ENCODE measurements at regions not wholly inside any gene's neighbourhood (a gene's known extent, or its start where the extent isn't known, plus 50 kb on each side); places are given as distances from the start of the nearest gene placed in this dataset.
"Not testable (repeated sequence)": the region's sequence is repeated elsewhere in the genome, so short reads cannot be mapped to it uniquely, and the experiment has no call there.

GRCh38 chr7:12007576-12007975 is 175.6 kb upstream of the THSD7A start:
- DNase-seq: no peak

GRCh38 chr7:12013983-12014382 is 182.0 kb upstream of the THSD7A start:
- no peak for DNase-seq

GRCh38 chr7:12016439-12016838 is 184.4 kb upstream of the THSD7A start:
- no peak for DNase-seq

- DNase-seq: no peak
These were observed 185.0 kb upstream of the THSD7A start for GRCh38 chr7:12017046-12017445.

- not testable (repeated sequence) for DNase-seq
These were observed 189.1 kb upstream of the TMEM106B start for GRCh38 chr7:12022011-12022410.

GRCh38 chr7:12025246-12025645 is 185.8 kb upstream of the TMEM106B start:
- DNase-seq: no peak

- no peak for DNase-seq
These were observed 182.6 kb upstream of the TMEM106B start for GRCh38 chr7:12028508-12028907.

- DNase-seq: no peak
These were observed 181.0 kb upstream of the TMEM106B start for GRCh38 chr7:12030116-12030515.

- DNase-seq: no peak
These were observed 179.9 kb upstream of the TMEM106B start for GRCh38 chr7:12031186-12031585.

- DNase-seq: no peak
These were observed 179.5 kb upstream of the TMEM106B start for GRCh38 chr7:12031638-12032037.

GRCh38 chr7:12032146-12032545 is 178.9 kb upstream of the TMEM106B start:
- DNase-seq: no peak

- not testable (repeated sequence) for DNase-seq
These were observed 167.6 kb upstream of the TMEM106B start for GRCh38 chr7:12043457-12043856.

GRCh38 chr7:12052211-12052610 is 158.9 kb upstream of the TMEM106B start:
- no peak for DNase-seq

- no peak for DNase-seq
These were observed 157.5 kb upstream of the TMEM106B start for GRCh38 chr7:12053561-12053960.

GRCh38 chr7:12054830-12055229 is 156.3 kb upstream of the TMEM106B start:
- no peak for DNase-seq

GRCh38 chr7:12056381-12056780 is 154.7 kb upstream of the TMEM106B start:
- DNase-seq: no peak

- no peak for DNase-seq
These were observed 154.1 kb upstream of the TMEM106B start for GRCh38 chr7:12056977-12057376.

- no peak for DNase-seq
These were observed 149.0 kb upstream of the TMEM106B start for GRCh38 chr7:12062062-12062461.

GRCh38 chr7:12064586-12065127 is 146.4 kb upstream of the TMEM106B start:
- DNase-seq: no peak

GRCh38 chr7:12066004-12066403 is 145.1 kb upstream of the TMEM106B start:
- no peak for DNase-seq

- no peak for DNase-seq
These were observed 144.6 kb upstream of the TMEM106B start for GRCh38 chr7:12066521-12066920.

- peak; percentile 24 for DNase-seq
These were observed 143.8 kb upstream of the TMEM106B start for GRCh38 chr7:12067156-12067831.

GRCh38 chr7:12069757-12070156 is 141.3 kb upstream of the TMEM106B start:
- no peak for DNase-seq

- DNase-seq: no peak
These were observed 136.2 kb upstream of the TMEM106B start for GRCh38 chr7:12074889-12075288.

GRCh38 chr7:12080006-12080405 is 131.1 kb upstream of the TMEM106B start:
- DNase-seq: no peak
